Testis (tissue), 2 donors: ENCODE measurements at regions not wholly inside any gene's neighbourhood (a gene's known extent, or its start where the extent isn't known, plus 50 kb on each side); places are given as distances from the start of the nearest gene placed in this dataset.

Source experiments
- DNase-seq: peaks from one replicate; pipeline ENCODE4 v3.0.0-alpha.2; 2019
- H3K27ac ChIP-seq, 2 donors: fragments of 200-600 bp; sonication (generic); one replicate each; pipeline ENCODE4 v1.5.1; 2019
- H3K27me3 ChIP-seq: fragments of 200-600 bp; sonication (generic); one replicate; pipeline ENCODE4 v1.5.1; 2019
- H3K36me3 ChIP-seq: fragments of 200-600 bp; sonication (generic); one replicate; pipeline ENCODE4 v1.5.1; 2017; ENCODE audit warnings: low read depth; ENCODE audit errors: missing control alignments
- H3K4me1 ChIP-seq: fragments of 200-600 bp; sonication (generic); one replicate; pipeline ENCODE4 v1.5.1; 2019
- H3K4me3 ChIP-seq, 2 donors: fragments of 200-600 bp; sonication (generic); one replicate each; pipeline ENCODE4 v1.5.1; 2017 to 2019
- H3K9me3 ChIP-seq: fragments of 200-600 bp; sonication (generic); one replicate; pipeline ENCODE4 v1.5.1; 2017
- POLR2A ChIP-seq: fragments of 450-650 bp; IDR thresholded peaks from one replicate; pipeline ENCODE4 v1.6.1; 2017; ENCODE audit warnings: antibody characterized with exemption, mild to moderate bottlenecking, moderate library complexity
- WGBS, 2 donors: methylation state at CpG; one replicate each; pipeline ENCODE4 v1.1.5; 2018; 5-methylcytosine and 5-hydroxymethylcytosine counted together
- intact Hi-C: fragments of 100-400 bp; cut with DNase I; formaldehyde crosslinking; loops from one replicate; pipeline ENCODE4 v1.15.1; 2023; ENCODE audit warnings: low total_unique reads
- TF ChIP-seq, protein P1 (sequence below), 3 experiments: fragments of 450-650 bp in 2 of 3; fragments of 200-600 bp in 1 of 3; sonication (generic) in 1 of 3; IDR thresholded peaks; one replicate each; pipeline ENCODE4 v1.5.1; 2016 to 2019; ENCODE audit warnings: antibody characterized with exemption in 3 of 3, mild to moderate bottlenecking in 2 of 3, moderate library complexity in 1 of 3

DNA sequence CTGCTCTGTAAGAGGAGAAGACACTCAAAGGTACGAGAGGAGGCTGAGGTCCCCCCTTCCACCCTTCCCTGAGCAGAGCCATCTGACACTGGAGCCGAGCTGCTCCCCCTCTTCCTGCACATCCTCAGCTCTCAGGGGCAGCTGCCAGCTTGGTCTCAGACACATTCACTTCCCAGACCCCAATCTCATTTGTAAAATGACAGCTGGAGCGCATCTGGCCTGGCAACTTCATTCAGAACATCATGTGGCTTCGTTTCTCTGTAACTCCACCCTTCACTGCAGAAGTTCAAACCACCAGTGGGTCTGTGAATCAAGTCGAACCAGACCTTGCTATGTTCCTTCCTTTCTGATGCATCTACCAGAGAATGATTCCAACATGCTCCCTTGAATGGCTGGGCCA, 145.6 kb upstream of the CDH4 start:
- TF ChIP-seq, protein P1, sequence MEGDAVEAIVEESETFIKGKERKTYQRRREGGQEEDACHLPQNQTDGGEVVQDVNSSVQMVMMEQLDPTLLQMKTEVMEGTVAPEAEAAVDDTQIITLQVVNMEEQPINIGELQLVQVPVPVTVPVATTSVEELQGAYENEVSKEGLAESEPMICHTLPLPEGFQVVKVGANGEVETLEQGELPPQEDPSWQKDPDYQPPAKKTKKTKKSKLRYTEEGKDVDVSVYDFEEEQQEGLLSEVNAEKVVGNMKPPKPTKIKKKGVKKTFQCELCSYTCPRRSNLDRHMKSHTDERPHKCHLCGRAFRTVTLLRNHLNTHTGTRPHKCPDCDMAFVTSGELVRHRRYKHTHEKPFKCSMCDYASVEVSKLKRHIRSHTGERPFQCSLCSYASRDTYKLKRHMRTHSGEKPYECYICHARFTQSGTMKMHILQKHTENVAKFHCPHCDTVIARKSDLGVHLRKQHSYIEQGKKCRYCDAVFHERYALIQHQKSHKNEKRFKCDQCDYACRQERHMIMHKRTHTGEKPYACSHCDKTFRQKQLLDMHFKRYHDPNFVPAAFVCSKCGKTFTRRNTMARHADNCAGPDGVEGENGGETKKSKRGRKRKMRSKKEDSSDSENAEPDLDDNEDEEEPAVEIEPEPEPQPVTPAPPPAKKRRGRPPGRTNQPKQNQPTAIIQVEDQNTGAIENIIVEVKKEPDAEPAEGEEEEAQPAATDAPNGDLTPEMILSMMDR (IDR thresholded peaks at IDR 0.05): no peak
- TF ChIP-seq POLR2A: no peak
- Histone ChIP-seq H3K36me3 (no peaks in the 10 kb centered on the region), H3K4me1 (no peaks in the 10 kb centered on the region), H3K4me3 (no peak overlapping the region), H3K9me3 (no peaks in the 10 kb centered on the region), H3K27me3 (no peaks in the 10 kb centered on the region), H3K27ac (no peak overlapping the region)
- DNase-seq: no peak
- 64 to 68% methylated on average over 5 of the region's 5 CpGs for WGBS, 2 donors
- intact Hi-C loops: no loop called here

GRCh38 chr20:61109221-61109805, 142.7 kb upstream of the CDH4 start:
- DNase-seq: no peak
- intact Hi-C loops: no loop called here
- WGBS, 2 donors: 90 to 93% methylated on average over 17 of the region's 17 CpGs

DNA sequence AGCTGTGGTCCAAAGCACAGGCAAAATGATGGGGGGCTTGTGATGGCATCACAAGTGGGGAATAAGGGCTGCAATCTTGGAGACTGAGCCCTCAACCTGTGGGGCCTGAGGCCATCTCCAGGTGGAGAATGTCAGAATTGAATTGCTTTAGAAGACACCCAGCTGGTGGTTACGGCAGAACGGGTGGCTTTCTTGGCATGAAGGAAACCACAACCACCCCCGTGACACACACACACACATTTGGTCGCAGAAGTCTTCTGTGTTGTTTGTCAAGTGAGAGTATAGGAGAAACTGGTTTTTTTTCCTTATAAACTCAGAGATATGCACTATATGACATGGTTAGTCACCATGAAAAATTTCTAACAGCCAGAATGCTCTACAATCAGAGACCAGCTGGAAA, 139.5 kb upstream of the CDH4 start:
- Histone ChIP-seq H3K9me3 (no peaks in the 10 kb centered on the region), H3K4me3 (no peak overlapping the region), H3K4me1 (no peaks in the 10 kb centered on the region), H3K27ac (no peak overlapping the region), H3K36me3 (no peaks in the 10 kb centered on the region), H3K27me3 (no peaks in the 10 kb centered on the region)
- intact Hi-C loops: no loop called here
- no peak for TF ChIP-seq POLR2A
- no peak for DNase-seq
- 85 to 91% methylated on average over 4 of the region's 4 CpGs for WGBS, 2 donors

More at GRCh38 chr20:61109221-61109805, 142.7 kb upstream of the CDH4 start:
- Histone ChIP-seq H3K36me3 (no peaks in the 10 kb centered on the region), H3K27me3 (no peaks in the 10 kb centered on the region), H3K27ac (no peak overlapping the region), H3K4me3 (no peak overlapping the region), H3K9me3 (no peaks in the 10 kb centered on the region), H3K4me1 (no peaks in the 10 kb centered on the region)
- TF ChIP-seq, protein P1 (IDR thresholded peaks at IDR 0.05): no peak
- TF ChIP-seq POLR2A: no peak

DNA sequence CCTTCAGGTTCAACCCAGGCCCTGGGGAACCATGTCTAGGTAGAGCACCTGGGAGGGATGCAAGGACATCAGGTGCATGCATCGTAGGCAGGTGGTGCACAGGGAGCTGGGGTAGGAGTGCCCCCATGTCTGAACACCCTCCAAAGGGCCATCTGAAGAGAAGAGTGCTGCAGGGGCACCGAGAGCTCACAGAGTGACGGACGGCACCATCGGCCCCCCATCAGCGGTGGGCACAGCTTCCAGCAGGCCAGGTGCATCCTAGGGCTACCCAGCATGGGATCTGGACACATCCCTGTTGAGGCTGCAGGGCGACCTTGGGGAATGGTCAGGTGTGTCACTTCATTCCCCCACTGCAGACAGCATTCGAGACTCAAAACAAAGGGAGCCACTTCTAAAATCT, 138.3 kb upstream of the CDH4 start:
- 89 to 92% methylated on average over 6 to 8 of the region's 8 CpGs for WGBS, 2 donors
- no peak for TF ChIP-seq POLR2A
- TF ChIP-seq, protein P1 (IDR thresholded peaks at IDR 0.05): no peak
- intact Hi-C loops: no loop called here
- no peaks in the 10 kb centered on the region for H3K9me3 ChIP-seq
- H3K27me3 ChIP-seq: no peaks in the 10 kb centered on the region
- H3K27ac ChIP-seq: no peak overlapping the region
- H3K36me3 ChIP-seq: no peaks in the 10 kb centered on the region
- DNase-seq: no peak
- H3K4me3 ChIP-seq: no peak overlapping the region
- no peaks in the 10 kb centered on the region for H3K4me1 ChIP-seq

GRCh38 chr20:61114493-61115175, 137.4 kb upstream of the CDH4 start:
- intact Hi-C loops: no loop called here
- no peaks in the 10 kb centered on the region for H3K27me3 ChIP-seq
- DNase-seq: no peak
- no peaks in the 10 kb centered on the region for H3K9me3 ChIP-seq
- no peak overlapping the region for H3K27ac ChIP-seq
- H3K36me3 ChIP-seq: no peaks in the 10 kb centered on the region
- H3K4me1 ChIP-seq: no peaks in the 10 kb centered on the region
- no peak overlapping the region for H3K4me3 ChIP-seq
- WGBS, 2 donors: 87 to 92% methylated on average over 18 of the region's 18 CpGs
- TF ChIP-seq, protein P1 (IDR thresholded peaks at IDR 0.05): no peak
- TF ChIP-seq POLR2A: no peak
